Neural cell (in vitro differentiated cells): ENCODE measurements at regions not wholly inside any gene's neighbourhood (a gene's known extent, or its start where the extent isn't known, plus 50 kb on each side); places are given as distances from the start of the nearest gene placed in this dataset.

Experiments
- H2AFZ ChIP-seq: fragments of 200-600, 300-800 bp; sonication (generic), shearing (Covaris generic); 2 replicates; pipeline ENCODE4 v1.6.0; 2014; ENCODE audit warnings: low read depth, mild to moderate bottlenecking, antibody characterized with exemption, low read length, moderate library complexity
- H3F3A ChIP-seq: fragments of 200-600 bp; shearing (Covaris generic); 2 replicates; pipeline ENCODE4 v1.6.1; 2016; ENCODE audit warnings: mild to moderate bottlenecking, moderate library complexity, mixed read lengths, antibody characterized with exemption, low read length; ENCODE audit not compliant: insufficient read depth, poor library complexity, severe bottlenecking
- H3K27ac ChIP-seq: fragments of 200-600, 300-800 bp; sonication (generic), shearing (Covaris generic); 2 replicates; pipeline ENCODE4 v1.5.1; 2014; ENCODE audit warnings: mild to moderate bottlenecking, low read length, moderate library complexity
- H3K27me3 ChIP-seq: fragments of 300-800, 200-600 bp; sonication (generic), shearing (Covaris generic); 2 replicates; pipeline ENCODE4 v1.6.0; 2014; ENCODE audit warnings: mild to moderate bottlenecking, low read depth, low read length, moderate library complexity; ENCODE audit not compliant: insufficient read depth
- H3K36me3 ChIP-seq: fragments of 300-800, 200-600 bp; sonication (generic), shearing (Covaris generic); 2 replicates; pipeline ENCODE4 v1.5.1; 2014; ENCODE audit warnings: mild to moderate bottlenecking, antibody characterized with exemption, low read length, moderate library complexity; ENCODE audit not compliant: insufficient read depth
- H3K4me2 ChIP-seq: fragments of 300-800, 200-600 bp; sonication (generic), shearing (Covaris generic); 2 replicates; pipeline ENCODE4 v1.6.0; 2014; ENCODE audit warnings: mild to moderate bottlenecking, low read length
- H3K4me3 ChIP-seq: fragments of 300-800, 200-600 bp; sonication (generic), shearing (Covaris generic); 2 replicates; pipeline ENCODE4 v1.5.1; 2014; ENCODE audit warnings: mild to moderate bottlenecking, low read length, moderate library complexity
- H3K79me2 ChIP-seq: fragments of 200-600 bp; shearing (Covaris generic); replicated peaks from 2 replicates; pipeline ENCODE4 v1.6.0; 2014; ENCODE audit warnings: mild to moderate bottlenecking, low read length, moderate library complexity; ENCODE audit not compliant: insufficient read depth
- H3K9ac ChIP-seq: fragments of 300-800, 200-600 bp; sonication (generic), shearing (Covaris generic); 2 replicates; pipeline ENCODE4 v1.6.1; 2016; ENCODE audit warnings: mild to moderate bottlenecking, low read length, mixed read lengths
- H3K9me2 ChIP-seq: fragments of 200-600 bp; shearing (Covaris generic); 2 replicates; pipeline ENCODE4 v1.6.1; 2016; ENCODE audit warnings: mild to moderate bottlenecking, low read length, mixed read lengths; ENCODE audit not compliant: insufficient read depth
- H3K9me3 ChIP-seq: fragments of 200-600, 300-800 bp; sonication (generic), shearing (Covaris generic); 2 replicates; pipeline ENCODE4 v1.6.1; 2016; ENCODE audit warnings: mild to moderate bottlenecking, mixed run types, low read length, moderate library complexity, mixed read lengths
- H4K20me1 ChIP-seq: fragments of 200-600 bp; shearing (Covaris generic); 2 replicates; pipeline ENCODE4 v1.6.1; 2016; ENCODE audit warnings: mild to moderate bottlenecking, mixed run types; ENCODE audit not compliant: insufficient read depth
- CTCF ChIP-seq: fragments of 450-650 bp; IDR thresholded peaks from 2 replicates; pipeline ENCODE4 v1.5.1; 2014; ENCODE audit warnings: antibody characterized with exemption, mild to moderate bottlenecking, moderate library complexity; ENCODE audit not compliant: poor library complexity, severe bottlenecking
- EP300 ChIP-seq: fragments of 450-650 bp; conservative IDR thresholded peaks from 2 replicates; pipeline ENCODE4 v1.6.1; 2014; ENCODE audit warnings: antibody characterized with exemption, mild to moderate bottlenecking, moderate library complexity; ENCODE audit not compliant: poor library complexity, severe bottlenecking
- EZH2 ChIP-seq: fragments of 200-600, 300-800 bp; shearing (Covaris generic), sonication (generic); IDR thresholded peaks from 2 replicates; pipeline ENCODE4 v1.6.1; 2014; ENCODE audit warnings: antibody characterized with exemption, low read length, borderline replicate concordance, mild to moderate bottlenecking; ENCODE audit not compliant: insufficient read depth, poor library complexity, severe bottlenecking
- MXI1 ChIP-seq: fragments of 450-650 bp; conservative IDR thresholded peaks from 2 replicates; pipeline ENCODE4 v1.6.1; 2014; ENCODE audit warnings: antibody characterized with exemption, mild to moderate bottlenecking; ENCODE audit not compliant: poor library complexity, severe bottlenecking
- POLR2AphosphoS5 ChIP-seq: IDR thresholded peaks from 2 replicates; pipeline ENCODE4 v1.6.1; 2012
- RAD21 ChIP-seq: fragments of 450-650 bp; conservative IDR thresholded peaks from 2 replicates; pipeline ENCODE4 v1.6.1; 2014; ENCODE audit warnings: antibody characterized with exemption, mild to moderate bottlenecking, moderate library complexity
- SMC3 ChIP-seq: fragments of 450-650 bp; conservative IDR thresholded peaks from 2 replicates; pipeline ENCODE4 v1.6.1; 2014; ENCODE audit warnings: antibody characterized with exemption, mild to moderate bottlenecking, moderate library complexity; ENCODE audit not compliant: poor library complexity
- TAF1 ChIP-seq: IDR thresholded peaks from 2 replicates; pipeline ENCODE4 v1.6.1; 2012; ENCODE audit warnings: low read depth
- TF ChIP-seq, protein P1 (sequence below): IDR thresholded peaks from 2 replicates; pipeline ENCODE4 v1.6.1; 2012; ENCODE audit warnings: borderline replicate concordance

GRCh38 chr13:52903320-52903719 is 54.9 kb upstream of the PCDH8 start:
- Histone ChIP-seq H3K9me2 (no peaks in the 10 kb centered on the region), H2AFZ (no peak overlapping the region), H3K27ac (no peak overlapping the region), H3K79me2 (no peaks in the 10 kb centered on the region), H3K4me3 (no peak overlapping the region), H4K20me1 (no peaks in the 10 kb centered on the region), H3K4me2 (no peak overlapping the region), H3F3A (no peaks in the 10 kb centered on the region), H3K27me3 (no peaks in the 10 kb centered on the region), H3K9me3 (no peaks in the 10 kb centered on the region), H3K9ac (no peak overlapping the region), H3K36me3 (no peaks in the 10 kb centered on the region)
- TF ChIP-seq EP300 (no peak), CTCF (no peak), POLR2AphosphoS5 (no peak), SMC3 (no peak), TAF1 (no peak), EZH2 (no peak), RAD21 (no peak), MXI1 (no peak)
- TF ChIP-seq, protein P1, sequence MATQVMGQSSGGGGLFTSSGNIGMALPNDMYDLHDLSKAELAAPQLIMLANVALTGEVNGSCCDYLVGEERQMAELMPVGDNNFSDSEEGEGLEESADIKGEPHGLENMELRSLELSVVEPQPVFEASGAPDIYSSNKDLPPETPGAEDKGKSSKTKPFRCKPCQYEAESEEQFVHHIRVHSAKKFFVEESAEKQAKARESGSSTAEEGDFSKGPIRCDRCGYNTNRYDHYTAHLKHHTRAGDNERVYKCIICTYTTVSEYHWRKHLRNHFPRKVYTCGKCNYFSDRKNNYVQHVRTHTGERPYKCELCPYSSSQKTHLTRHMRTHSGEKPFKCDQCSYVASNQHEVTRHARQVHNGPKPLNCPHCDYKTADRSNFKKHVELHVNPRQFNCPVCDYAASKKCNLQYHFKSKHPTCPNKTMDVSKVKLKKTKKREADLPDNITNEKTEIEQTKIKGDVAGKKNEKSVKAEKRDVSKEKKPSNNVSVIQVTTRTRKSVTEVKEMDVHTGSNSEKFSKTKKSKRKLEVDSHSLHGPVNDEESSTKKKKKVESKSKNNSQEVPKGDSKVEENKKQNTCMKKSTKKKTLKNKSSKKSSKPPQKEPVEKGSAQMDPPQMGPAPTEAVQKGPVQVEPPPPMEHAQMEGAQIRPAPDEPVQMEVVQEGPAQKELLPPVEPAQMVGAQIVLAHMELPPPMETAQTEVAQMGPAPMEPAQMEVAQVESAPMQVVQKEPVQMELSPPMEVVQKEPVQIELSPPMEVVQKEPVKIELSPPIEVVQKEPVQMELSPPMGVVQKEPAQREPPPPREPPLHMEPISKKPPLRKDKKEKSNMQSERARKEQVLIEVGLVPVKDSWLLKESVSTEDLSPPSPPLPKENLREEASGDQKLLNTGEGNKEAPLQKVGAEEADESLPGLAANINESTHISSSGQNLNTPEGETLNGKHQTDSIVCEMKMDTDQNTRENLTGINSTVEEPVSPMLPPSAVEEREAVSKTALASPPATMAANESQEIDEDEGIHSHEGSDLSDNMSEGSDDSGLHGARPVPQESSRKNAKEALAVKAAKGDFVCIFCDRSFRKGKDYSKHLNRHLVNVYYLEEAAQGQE: no peak

DNA sequence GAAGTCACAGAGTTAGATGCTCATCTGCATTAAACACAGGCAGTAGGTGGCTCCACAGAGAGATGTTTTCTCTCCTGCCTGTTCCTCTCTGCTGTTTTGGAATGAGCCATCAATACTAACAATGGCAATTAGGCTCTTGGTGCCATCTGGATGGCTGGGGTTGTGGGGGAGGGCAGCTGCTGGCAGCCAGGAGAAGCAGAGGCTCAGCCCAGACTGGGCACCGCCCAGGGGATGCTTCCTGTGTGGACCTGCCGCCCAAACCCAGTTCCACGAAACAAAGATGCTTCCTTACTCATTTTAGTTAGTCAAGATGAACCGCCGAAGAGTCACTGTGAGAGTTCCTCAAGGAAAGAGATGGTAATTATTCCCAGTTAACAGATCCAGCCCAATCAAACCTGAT is 50.8 kb upstream of the PCDH8 start:
- no peaks in the 10 kb centered on the region for H3K36me3 ChIP-seq
- no peaks in the 10 kb centered on the region for H3K79me2 ChIP-seq
- TF ChIP-seq CTCF: no peak
- TF ChIP-seq POLR2AphosphoS5: no peak
- no peak for TF ChIP-seq TAF1
- TF ChIP-seq RAD21: no peak
- TF ChIP-seq EP300: no peak
- no peaks in the 10 kb centered on the region for H3K27me3 ChIP-seq
- no peak overlapping the region for H3K4me3 ChIP-seq
- H3K4me2 ChIP-seq: no peak overlapping the region
- H3F3A ChIP-seq: no peaks in the 10 kb centered on the region
- no peak overlapping the region for H3K9ac ChIP-seq
- no peaks in the 10 kb centered on the region for H3K9me3 ChIP-seq
- no peaks in the 10 kb centered on the region for H4K20me1 ChIP-seq
- no peaks in the 10 kb centered on the region for H3K9me2 ChIP-seq
- H2AFZ ChIP-seq: no peak overlapping the region
- H3K27ac ChIP-seq: no peak overlapping the region
